Large intestine (tissue), 3 donors: ENCODE measurements at regions not wholly inside any gene's neighbourhood (a gene's known extent, or its start where the extent isn't known, plus 50 kb on each side); places are given as distances from the start of the nearest gene placed in this dataset.
A peak's percentile ranks its signal among the peaks of the same experiment; 100 is the strongest.

Source experiments
- DNase-seq, 2 donors: peaks; one replicate each; pipeline versions ENCODE4 v3.0.0 to v3.0.0-alpha.2; 2013
- H3K27ac ChIP-seq: one replicate; pipeline ENCODE4 v1.5.1; 2013; ENCODE audit warnings: low read length
- H3K27me3 ChIP-seq: 2 replicates; pipeline ENCODE4 v1.6.1; 2013; ENCODE audit warnings: low read length; ENCODE audit not compliant: control insufficient read depth, insufficient read depth
- H3K36me3 ChIP-seq: 2 replicates; pipeline ENCODE4 v1.6.1; 2013; ENCODE audit warnings: low read length; ENCODE audit not compliant: control insufficient read depth, insufficient read depth
- H3K4me1 ChIP-seq: one replicate; pipeline ENCODE4 v1.6.1; 2013; ENCODE audit warnings: low read length; ENCODE audit not compliant: control insufficient read depth, insufficient read depth
- H3K4me3 ChIP-seq: one replicate; pipeline ENCODE4 v1.5.1; 2013; ENCODE audit warnings: low read length
- H3K9me3 ChIP-seq: one replicate; pipeline ENCODE4 v1.6.1; 2013; ENCODE audit warnings: mild to moderate bottlenecking, low read depth, low read length, moderate library complexity; ENCODE audit not compliant: control insufficient read depth
- WGBS: methylation state at CpG from one replicate; pipeline ENCODE4 v1.1.5; 2013; ENCODE audit warnings: low lambda C conversion rate; ENCODE audit not compliant: insufficient coverage; 5-methylcytosine and 5-hydroxymethylcytosine counted together

GRCh38 chrX:110408949-110409588 lies 50.4 kb downstream of the RTL9 start:
- Histone ChIP-seq H3K4me3 (no peak overlapping the region), H3K36me3 (no peaks in the 10 kb centered on the region), H3K27ac (no peak overlapping the region), H3K4me1 (no peaks in the 10 kb centered on the region), H3K27me3 (no peaks in the 10 kb centered on the region), H3K9me3 (no peaks in the 10 kb centered on the region)
- DNase-seq: no peak
- no CpG with 5 or more reads among the region's 9 CpGs for WGBS

- Histone ChIP-seq H3K4me1 (no peaks in the 10 kb centered on the region), H3K27me3 (no peaks in the 10 kb centered on the region), H3K9me3 (no peaks in the 10 kb centered on the region), H3K27ac (no peak overlapping the region), H3K4me3 (no peak overlapping the region), H3K36me3 (no peaks in the 10 kb centered on the region)
- no peak for DNase-seq
- no CpG with 5 or more reads among the region's 6 CpGs for WGBS
These were observed 51.3 kb downstream of the RTL9 start for GRCh38 chrX:110409925-110410324.

- Histone ChIP-seq H3K4me1 (no peaks in the 10 kb centered on the region), H3K4me3 (no peak overlapping the region), H3K27me3 (no peaks in the 10 kb centered on the region), H3K27ac (no peak overlapping the region), H3K36me3 (no peaks in the 10 kb centered on the region), H3K9me3 (no peaks in the 10 kb centered on the region)
- no CpG with 5 or more reads among the region's 5 CpGs for WGBS
- no peak for DNase-seq
These were observed 52.0 kb downstream of the RTL9 start for GRCh38 chrX:110410603-110411002.

- no peaks in the 10 kb centered on the region for H3K9me3 ChIP-seq
- no peaks in the 10 kb centered on the region for H3K36me3 ChIP-seq
- no peak overlapping the region for H3K27ac ChIP-seq
- H3K4me1 ChIP-seq: no peaks in the 10 kb centered on the region
- peak; percentile 46 to 60 for DNase-seq
- H3K27me3 ChIP-seq: no peaks in the 10 kb centered on the region
- no peak overlapping the region for H3K4me3 ChIP-seq
- WGBS: no CpG with 5 or more reads among the region's 18 CpGs
These were observed 54.5 kb downstream of the RTL9 start for GRCh38 chrX:110412971-110413726.

- Histone ChIP-seq H3K9me3 (no peaks in the 10 kb centered on the region), H3K4me3 (no peak overlapping the region), H3K27me3 (no peaks in the 10 kb centered on the region), H3K36me3 (no peaks in the 10 kb centered on the region), H3K4me1 (peaks cover 4% of the 10 kb centered on the region), H3K27ac (no peak overlapping the region)
- no CpG with 5 or more reads among the region's 1 CpG for WGBS
- no peak for DNase-seq
These were observed 55.1 kb downstream of the RTL9 start for GRCh38 chrX:110413727-110414124.

- no peak overlapping the region for H3K27ac ChIP-seq
- no peak for DNase-seq
- H3K9me3 ChIP-seq: no peaks in the 10 kb centered on the region
- H3K4me3 ChIP-seq: no peak overlapping the region
- H3K36me3 ChIP-seq: no peaks in the 10 kb centered on the region
- no peaks in the 10 kb centered on the region for H3K27me3 ChIP-seq
- peaks cover 4% of the 10 kb centered on the region for H3K4me1 ChIP-seq
- no CpG with 5 or more reads among the region's 3 CpGs for WGBS
These were observed 55.6 kb downstream of the RTL9 start for GRCh38 chrX:110414273-110414672.

GRCh38 chrX:110414679-110415439 lies 56.2 kb downstream of the RTL9 start:
- peaks cover 4% of the 10 kb centered on the region for H3K4me1 ChIP-seq
- no peaks in the 10 kb centered on the region for H3K27me3 ChIP-seq
- WGBS: no CpG with 5 or more reads among the region's 1 CpG
- DNase-seq: no peak
- no peaks in the 10 kb centered on the region for H3K36me3 ChIP-seq
- H3K4me3 ChIP-seq: no peak overlapping the region
- H3K9me3 ChIP-seq: no peaks in the 10 kb centered on the region
- no peak overlapping the region for H3K27ac ChIP-seq

GRCh38 chrX:110415440-110416170 lies 57.0 kb downstream of the RTL9 start:
- Histone ChIP-seq H3K27me3 (no peaks in the 10 kb centered on the region), H3K9me3 (no peaks in the 10 kb centered on the region), H3K4me3 (no peak overlapping the region), H3K4me1 (peaks cover 4% of the 10 kb centered on the region), H3K27ac (no peak overlapping the region), H3K36me3 (no peaks in the 10 kb centered on the region)
- DNase-seq: no peak
- WGBS: 60% methylated on average over 1 of the region's 6 CpGs

- Histone ChIP-seq H3K4me1 (peaks cover 4% of the 10 kb centered on the region), H3K9me3 (no peaks in the 10 kb centered on the region), H3K36me3 (no peaks in the 10 kb centered on the region), H3K27ac (no peak overlapping the region), H3K4me3 (no peak overlapping the region), H3K27me3 (no peaks in the 10 kb centered on the region)
- no peak for DNase-seq
- no CpG with 5 or more reads among the region's 4 CpGs for WGBS
These were observed 58.5 kb downstream of the RTL9 start for GRCh38 chrX:110417128-110417527.
